NCI-H2029 treated with DMSO at 0.1 percent for 48 hours (cell line): ENCODE measurements at regions not wholly inside any gene's neighbourhood (a gene's known extent, or its start where the extent isn't known, plus 50 kb on each side); places are given as distances from the start of the nearest gene placed in this dataset.
A peak's percentile ranks its signal among the peaks of the same experiment; 100 is the strongest.

Experiments used
- DNase-seq: peaks from one replicate; lab custom pipeline; 2025; lab: John Stamatoyannopoulos, UW

DNA sequence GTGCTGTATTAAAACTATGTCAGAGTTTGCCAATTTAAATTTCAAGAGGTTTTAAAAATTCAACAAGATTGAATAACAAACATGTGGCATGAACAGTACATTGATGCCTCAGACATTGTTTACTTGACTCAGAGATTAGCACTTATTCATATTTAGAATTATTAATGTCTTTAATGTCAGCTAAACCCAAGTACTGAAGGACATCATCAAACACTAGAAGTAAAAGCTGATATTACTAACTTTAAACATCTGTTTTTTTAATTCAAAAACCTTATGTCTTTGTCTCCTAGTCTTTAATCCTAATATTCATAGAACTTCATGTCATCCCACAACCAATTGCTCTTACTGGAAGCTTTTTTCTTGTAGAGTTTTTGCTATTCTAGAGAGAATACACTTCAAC lies 406.2 kb upstream of the PCDH7 start:
- no peak for DNase-seq

DNA sequence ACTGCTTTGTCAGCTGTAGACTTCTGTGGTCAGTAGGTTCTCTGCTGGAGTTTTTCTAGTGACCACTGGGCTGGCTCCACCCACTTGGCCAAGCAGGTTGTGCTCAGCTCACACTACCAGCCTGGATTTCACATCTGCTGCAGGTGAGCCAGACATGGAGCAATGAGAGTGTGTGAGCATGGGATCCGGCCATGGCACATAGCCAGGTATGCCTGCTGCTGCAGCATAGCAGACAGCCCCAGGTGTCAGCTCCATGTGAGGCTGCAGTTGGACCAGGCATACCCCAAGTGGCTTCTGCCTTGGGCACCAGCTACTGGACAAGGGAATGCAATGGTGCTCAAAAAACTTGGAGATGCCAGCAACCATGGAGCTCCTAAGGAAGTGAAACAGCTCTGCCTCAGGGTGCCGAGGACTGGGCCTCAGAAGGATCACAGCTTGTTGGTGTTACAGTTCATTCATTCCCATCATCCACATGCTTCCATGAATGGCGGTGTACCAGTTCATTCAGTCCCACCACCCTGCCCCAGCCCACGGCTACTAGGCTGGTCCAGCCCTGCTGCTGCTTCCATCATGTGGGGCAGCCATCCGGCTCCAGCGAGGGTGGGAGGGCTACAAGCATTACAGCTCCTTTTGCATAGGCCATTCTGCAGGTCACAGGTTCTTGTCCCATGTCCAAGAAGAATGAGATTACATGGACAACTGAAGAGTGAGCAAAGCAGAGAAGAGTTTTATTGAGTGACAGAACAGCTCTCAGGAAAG lies 389.1 kb upstream of the PCDH7 start:
- DNase-seq = no peak

DNA sequence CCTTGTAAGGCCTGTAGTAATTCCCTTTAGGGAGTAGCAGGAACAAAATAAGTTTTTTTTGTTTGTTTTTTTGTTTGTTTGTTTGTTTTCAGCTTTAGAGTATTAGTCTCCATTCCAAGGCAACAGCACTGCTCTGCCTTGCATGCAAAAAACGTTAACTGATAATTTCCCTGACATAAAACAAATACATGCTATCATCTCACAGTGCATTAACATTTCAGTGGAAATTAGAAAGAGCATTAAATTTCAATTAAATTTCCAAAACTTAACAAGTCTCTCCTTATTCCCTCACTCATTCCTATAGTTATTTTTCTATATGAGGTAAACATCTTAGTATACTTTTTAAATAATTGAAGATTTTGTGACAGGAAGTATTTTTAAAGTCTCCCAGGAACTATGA lies 378.4 kb upstream of the PCDH7 start:
- DNase-seq = no peak

DNA sequence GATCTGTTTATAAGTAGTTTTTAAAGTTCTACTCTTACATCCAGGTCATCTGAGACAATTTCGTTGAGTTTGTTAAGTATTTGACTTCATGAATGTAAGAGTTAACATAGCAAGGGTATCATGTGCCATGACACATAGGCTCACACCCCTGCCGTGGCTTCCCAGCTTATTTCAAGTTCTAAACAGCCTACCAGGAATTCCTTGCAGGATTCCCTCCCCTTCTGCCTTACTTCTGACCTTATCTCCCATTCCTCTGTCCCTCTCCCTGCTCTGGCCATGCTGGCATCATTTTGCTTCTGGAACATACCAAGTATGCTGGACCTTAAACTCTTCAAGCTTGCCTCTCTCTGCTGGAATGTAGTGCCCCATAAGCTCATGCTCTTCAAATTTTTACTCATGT lies 369.9 kb upstream of the PCDH7 start:
- DNase-seq = no peak

- no peak for DNase-seq
These were observed 365.6 kb upstream of the PCDH7 start for GRCh38 chr4:30354605-30355004.

DNA sequence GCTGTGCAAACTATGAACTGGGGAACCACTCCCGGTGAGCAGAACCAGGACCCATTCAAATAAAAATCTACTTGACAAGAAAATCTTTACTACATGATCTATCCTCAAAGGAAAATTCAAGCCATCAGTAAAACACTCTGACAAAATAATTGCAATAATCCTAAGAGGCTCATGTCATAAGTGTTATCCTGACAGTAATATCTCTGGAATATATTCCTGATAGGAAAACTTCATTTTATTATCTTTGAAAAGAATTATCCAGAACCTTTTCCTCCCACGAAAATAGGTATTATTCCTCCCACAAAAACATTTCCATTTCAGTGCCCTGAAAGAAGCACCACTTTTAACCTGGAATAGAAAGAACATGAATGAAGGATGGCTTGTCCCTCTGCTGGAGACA lies 357.7 kb upstream of the PCDH7 start:
- DNase-seq = no peak

DNA sequence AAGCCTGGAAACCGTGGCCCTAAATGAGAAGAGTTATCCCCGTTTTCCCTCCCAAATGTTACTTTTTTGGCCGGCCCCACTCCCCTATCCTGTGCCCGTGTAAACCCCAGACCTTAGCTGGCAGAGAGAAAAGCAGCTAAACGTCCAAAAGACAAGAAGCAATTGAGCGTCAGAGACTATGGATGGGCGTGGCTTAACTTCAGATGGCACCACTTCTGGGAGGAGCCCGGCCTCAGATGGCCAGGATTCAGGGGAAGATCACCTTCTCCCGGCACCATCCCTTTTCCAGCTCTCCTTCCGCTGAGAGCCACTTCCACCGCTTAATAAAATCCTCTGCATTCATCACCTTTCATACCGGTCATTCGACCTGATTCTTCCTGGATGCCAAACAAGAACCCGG lies 350.1 kb upstream of the PCDH7 start:
- no peak for DNase-seq

DNA sequence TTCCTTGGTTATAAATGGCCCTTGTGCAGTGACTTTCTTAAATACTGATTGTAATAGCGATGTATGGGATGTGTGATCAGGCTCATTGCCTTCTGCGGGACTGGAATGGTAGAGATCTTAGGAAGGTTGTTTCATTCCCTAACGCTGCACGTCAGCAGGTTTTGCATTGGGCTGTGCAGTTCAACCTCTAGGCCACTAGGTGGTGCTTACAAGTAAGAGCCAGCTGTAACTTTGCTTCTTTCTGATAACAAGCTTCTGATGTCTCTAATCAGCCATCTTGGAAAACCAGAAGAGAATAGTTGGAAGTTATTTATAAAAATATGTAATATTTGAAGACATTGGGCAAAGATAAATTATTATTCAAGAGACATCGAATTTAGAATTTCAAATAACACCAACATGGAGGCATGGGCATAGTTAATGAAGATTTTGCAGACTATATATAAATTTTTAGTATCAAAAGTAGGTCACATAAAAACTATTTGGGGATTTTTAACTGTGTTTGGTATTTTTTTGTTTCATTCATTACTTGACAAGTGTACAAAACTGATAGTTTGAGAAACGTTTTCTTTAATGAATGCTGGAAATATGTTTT lies 339.7 kb upstream of the PCDH7 start:
- peak; percentile 13 for DNase-seq

DNA sequence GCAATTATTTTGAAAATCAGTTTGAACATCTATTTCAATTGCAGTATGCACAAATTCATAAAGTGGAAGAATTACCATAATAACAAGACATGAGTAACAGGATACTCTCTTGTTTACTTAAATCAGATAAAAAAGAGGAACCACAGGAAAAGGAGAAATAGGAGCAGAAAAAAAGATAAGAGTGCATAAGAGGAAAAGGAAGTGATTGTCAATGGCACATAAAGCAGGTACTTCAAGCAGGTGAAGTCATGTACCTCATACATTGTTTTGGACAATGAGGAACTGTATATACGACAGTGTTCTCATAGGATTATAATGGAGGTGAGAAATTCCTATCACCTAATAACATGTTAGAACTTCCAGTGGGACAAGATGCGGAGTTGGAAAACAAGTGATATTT lies 334.5 kb upstream of the PCDH7 start:
- no peak for DNase-seq

- DNase-seq = no peak
These were observed 333.8 kb upstream of the PCDH7 start for GRCh38 chr4:30386266-30386895.

DNA sequence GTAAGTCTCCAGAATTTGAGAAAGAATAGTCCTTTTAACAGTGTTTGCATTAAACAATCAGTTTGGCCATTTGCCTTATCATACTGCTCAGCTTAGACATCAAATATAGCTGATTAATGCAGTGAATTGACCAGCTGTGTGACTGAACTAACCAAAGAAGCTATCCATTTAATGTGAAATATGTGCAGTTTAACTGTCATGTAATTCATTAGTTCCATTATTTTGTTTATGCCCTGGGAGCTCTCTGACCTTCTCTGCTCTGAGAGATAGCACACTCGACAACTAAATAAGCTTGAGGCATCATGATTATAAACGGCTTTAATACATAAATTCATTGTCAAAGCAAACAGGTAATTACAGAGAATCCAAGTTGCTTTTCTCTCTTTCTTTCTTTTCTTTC lies 324.3 kb upstream of the PCDH7 start:
- DNase-seq = no peak

DNA sequence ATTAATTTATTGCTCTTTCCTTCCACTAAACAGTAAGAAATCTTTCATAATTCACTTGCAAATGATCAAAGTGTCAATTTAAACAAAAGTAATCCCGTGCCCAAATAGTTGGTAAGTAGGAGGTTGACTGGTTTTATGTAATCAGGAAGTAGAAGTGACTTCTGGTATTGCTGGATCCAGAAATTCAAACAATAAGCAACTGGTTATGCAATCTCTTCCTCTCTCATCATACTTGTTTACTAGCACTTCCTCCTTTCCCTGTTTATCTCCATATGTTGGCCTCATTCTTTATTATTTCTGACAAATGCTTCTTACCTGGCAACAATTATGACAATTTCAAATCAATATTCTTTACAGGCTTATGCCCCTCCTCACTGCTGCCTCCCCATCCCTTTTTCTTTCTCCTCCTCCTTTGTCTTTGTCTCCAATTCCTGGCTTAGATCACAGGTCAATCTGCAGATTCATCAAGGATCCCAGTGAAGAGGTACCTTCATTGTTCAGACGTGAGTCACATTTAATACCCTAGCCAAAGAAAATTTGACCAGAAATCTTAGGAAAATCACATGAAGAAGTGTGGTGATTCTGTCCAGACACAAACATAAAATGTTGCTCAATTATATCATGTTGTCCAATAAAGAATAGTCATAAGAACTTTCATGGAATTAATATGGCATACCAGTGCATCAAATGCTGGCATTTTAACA lies 323.2 kb upstream of the PCDH7 start:
- DNase-seq = no peak

- DNase-seq = no peak
These were observed 320.7 kb upstream of the PCDH7 start for GRCh38 chr4:30399476-30399875.

GRCh38 chr4:30402276-30402675 lies 317.9 kb upstream of the PCDH7 start:
- no peak for DNase-seq

DNA sequence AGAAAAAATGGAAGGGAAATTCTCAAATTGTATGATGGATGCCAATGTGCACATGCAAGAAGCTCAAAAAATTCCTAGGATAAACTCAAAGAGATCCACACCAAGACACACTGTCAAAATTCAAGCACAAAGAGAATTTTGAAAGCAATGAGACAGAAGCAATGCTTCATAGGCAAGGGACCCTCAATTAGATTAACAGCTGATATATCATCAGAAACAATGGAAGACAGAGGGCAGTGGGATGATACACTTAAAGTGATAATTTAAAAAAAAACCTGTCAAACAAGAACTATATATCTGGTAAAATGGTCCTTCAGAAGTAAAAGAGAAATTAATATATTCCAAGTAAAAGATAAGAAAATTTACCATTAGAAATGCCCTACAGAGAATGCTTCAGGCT lies 306.3 kb upstream of the PCDH7 start:
- DNase-seq = no peak

DNA sequence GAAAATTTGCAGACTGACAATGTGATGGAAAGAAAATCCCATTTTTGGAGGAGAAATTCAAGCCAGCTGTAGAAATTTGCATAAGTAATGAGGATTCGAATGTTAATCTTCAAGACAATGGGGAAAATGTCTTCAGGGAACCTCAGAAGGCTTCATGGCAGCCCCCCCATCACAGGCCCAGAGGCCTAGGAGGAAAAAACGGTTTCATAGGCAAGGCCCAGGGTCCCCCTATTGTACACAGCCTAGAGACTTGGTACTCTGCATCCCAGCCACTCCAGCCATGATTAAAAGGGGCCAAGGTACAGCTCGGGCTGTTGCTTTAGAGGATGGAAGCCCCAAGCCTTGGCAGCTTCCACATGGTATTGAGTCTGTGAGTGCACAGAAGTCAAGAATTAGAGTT lies 303.6 kb upstream of the PCDH7 start:
- no peak for DNase-seq

GRCh38 chr4:30427932-30428331 lies 292.2 kb upstream of the PCDH7 start:
- DNase-seq = no peak

- no peak for DNase-seq
These were observed 290.1 kb upstream of the PCDH7 start for GRCh38 chr4:30429813-30430761.

GRCh38 chr4:30434656-30435055 lies 285.5 kb upstream of the PCDH7 start:
- DNase-seq = no peak

GRCh38 chr4:30436394-30436793 lies 283.8 kb upstream of the PCDH7 start:
- DNase-seq = no peak

- DNase-seq = no peak
These were observed 282.9 kb upstream of the PCDH7 start for GRCh38 chr4:30437316-30437715.

- no peak for DNase-seq
These were observed 276.9 kb upstream of the PCDH7 start for GRCh38 chr4:30443289-30443688.
